Endothelial cell of umbilical vein (primary cell): ENCODE measurements at regions not wholly inside any gene's neighbourhood (a gene's known extent, or its start where the extent isn't known, plus 50 kb on each side); places are given as distances from the start of the nearest gene placed in this dataset.

ENCODE experiments used
- POLR2AphosphoS5 ChIP-seq: IDR thresholded peaks from 2 replicates; pipeline ENCODE4 v1.6.1; 2012; ENCODE audit warnings: low read depth, mild to moderate bottlenecking, control low read depth, low read length, moderate library complexity; ENCODE audit not compliant: insufficient read depth
- TF ChIP-seq, protein P1 (sequence below), 2 donors: IDR thresholded peaks; 1 replicate in 1 of 2; 2 replicates in 1 of 2; pipeline ENCODE4 v1.5.1; 2011; ENCODE audit warnings: low read length in 2 of 2, mild to moderate bottlenecking in 2 of 2, moderate library complexity in 2 of 2, control low read depth in 1 of 2, inconsistent platforms in 1 of 2, low read depth in 1 of 2; ENCODE audit not compliant: insufficient read depth in 1 of 2; ENCODE audit errors: extremely low read depth in 1 of 2

DNA sequence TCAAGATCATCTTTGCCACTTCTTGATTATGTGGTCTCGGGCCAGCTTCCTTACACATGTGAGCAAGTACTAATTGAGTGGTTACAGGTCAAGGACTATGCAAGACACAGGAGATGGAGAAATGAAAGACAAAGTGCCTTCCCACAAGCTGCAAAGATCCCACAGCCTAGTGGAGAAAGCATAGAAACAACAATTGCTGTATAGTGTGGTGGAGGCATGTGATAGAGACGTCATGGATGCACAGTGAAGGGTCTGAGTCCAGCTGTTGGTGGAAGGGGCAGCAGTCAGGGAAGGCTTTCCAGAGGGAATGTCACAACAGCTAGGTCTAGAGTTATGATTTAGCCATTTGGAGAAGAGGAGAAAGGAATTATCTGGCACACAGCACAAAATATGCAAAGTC lies 210.6 kb downstream of the KDR start:
- TF ChIP-seq, protein P1, sequence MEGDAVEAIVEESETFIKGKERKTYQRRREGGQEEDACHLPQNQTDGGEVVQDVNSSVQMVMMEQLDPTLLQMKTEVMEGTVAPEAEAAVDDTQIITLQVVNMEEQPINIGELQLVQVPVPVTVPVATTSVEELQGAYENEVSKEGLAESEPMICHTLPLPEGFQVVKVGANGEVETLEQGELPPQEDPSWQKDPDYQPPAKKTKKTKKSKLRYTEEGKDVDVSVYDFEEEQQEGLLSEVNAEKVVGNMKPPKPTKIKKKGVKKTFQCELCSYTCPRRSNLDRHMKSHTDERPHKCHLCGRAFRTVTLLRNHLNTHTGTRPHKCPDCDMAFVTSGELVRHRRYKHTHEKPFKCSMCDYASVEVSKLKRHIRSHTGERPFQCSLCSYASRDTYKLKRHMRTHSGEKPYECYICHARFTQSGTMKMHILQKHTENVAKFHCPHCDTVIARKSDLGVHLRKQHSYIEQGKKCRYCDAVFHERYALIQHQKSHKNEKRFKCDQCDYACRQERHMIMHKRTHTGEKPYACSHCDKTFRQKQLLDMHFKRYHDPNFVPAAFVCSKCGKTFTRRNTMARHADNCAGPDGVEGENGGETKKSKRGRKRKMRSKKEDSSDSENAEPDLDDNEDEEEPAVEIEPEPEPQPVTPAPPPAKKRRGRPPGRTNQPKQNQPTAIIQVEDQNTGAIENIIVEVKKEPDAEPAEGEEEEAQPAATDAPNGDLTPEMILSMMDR (IDR thresholded peaks at IDR 0.05; ENCODE audit: extremely low read depth in 1 of 2, insufficient read depth in 1 of 2, low read depth in 1 of 2, low read length in 2 of 2): no peak
- no peak for TF ChIP-seq POLR2AphosphoS5
